Endodermal cell (in vitro differentiated cells): ENCODE measurements at regions not wholly inside any gene's neighbourhood (a gene's known extent, or its start where the extent isn't known, plus 50 kb on each side); places are given as distances from the start of the nearest gene placed in this dataset.

ENCODE experiments used
- DNase-seq: peaks from one replicate; pipeline ENCODE4 v3.0.0-alpha.2; 2017
- H3K27ac ChIP-seq: 2 replicates; pipeline ENCODE4 v1.5.1; 2013; ENCODE audit warnings: mild to moderate bottlenecking, low read depth, low read length, moderate library complexity
- H3K27me3 ChIP-seq: 2 replicates; pipeline ENCODE4 v1.6.1; 2013; ENCODE audit warnings: mild to moderate bottlenecking, low read length, moderate library complexity; ENCODE audit not compliant: insufficient read depth, control insufficient read depth, poor library complexity, severe bottlenecking
- H3K36me3 ChIP-seq: 2 replicates; pipeline ENCODE4 v1.7.0; 2013; ENCODE audit warnings: mild to moderate bottlenecking, low read length, moderate library complexity; ENCODE audit not compliant: control insufficient read depth, insufficient read depth
- H3K4me1 ChIP-seq: one replicate; pipeline ENCODE4 v1.7.0; 2013; ENCODE audit warnings: low read length; ENCODE audit not compliant: control insufficient read depth, insufficient read depth
- H3K4me3 ChIP-seq: 2 replicates; pipeline ENCODE4 v1.5.1; 2013; ENCODE audit warnings: mild to moderate bottlenecking, low read length, moderate library complexity
- H3K9ac ChIP-seq: 2 replicates; pipeline ENCODE4 v1.6.1; 2013; ENCODE audit warnings: mild to moderate bottlenecking, low read length, moderate library complexity; ENCODE audit not compliant: poor library complexity, severe bottlenecking; ENCODE audit errors: extremely low read depth
- H3K9me3 ChIP-seq: 2 replicates; pipeline ENCODE4 v1.6.1; 2013; ENCODE audit warnings: mild to moderate bottlenecking, low read length, moderate library complexity; ENCODE audit not compliant: control insufficient read depth
- H3K27ac Mint-ChIP-seq: 2 replicates; pipeline ENCODE4 v1.8.0; 2020; ENCODE audit warnings: mixed read lengths
- H3K27me3 Mint-ChIP-seq: 2 replicates; pipeline ENCODE4 v1.8.0; 2021; ENCODE audit warnings: mild to moderate bottlenecking, mixed read lengths; ENCODE audit not compliant: insufficient read depth
- H3K36me3 Mint-ChIP-seq: 2 replicates; pipeline ENCODE4 v1.8.0; 2020; ENCODE audit warnings: low read depth, mixed read lengths
- H3K4me1 Mint-ChIP-seq: 2 replicates; pipeline ENCODE4 v1.8.0; 2020; ENCODE audit warnings: mixed read lengths
- H3K4me3 Mint-ChIP-seq: 2 replicates; pipeline ENCODE4 v1.8.0; 2020; ENCODE audit warnings: mild to moderate bottlenecking, moderate library complexity, mixed read lengths
- H3K9me3 Mint-ChIP-seq: 2 replicates; pipeline ENCODE4 v1.8.0; 2020; ENCODE audit warnings: mild to moderate bottlenecking, mixed read lengths
- WGBS, 2 experiments: methylation state at CpG; one replicate each; pipeline versions ENCODE4 v1.1.5 to v1.1.7; 2013; ENCODE audit warnings: missing lambda C conversion rate in 2 of 2, mixed read lengths in 1 of 2; ENCODE audit not compliant: insufficient coverage in 1 of 2, insufficient read length in 1 of 2; 5-methylcytosine and 5-hydroxymethylcytosine counted together
- TF ChIP-seq, protein P1 (sequence below): fragments of 200-600 bp; sonication (generic); conservative IDR thresholded peaks from 2 replicates; pipeline ENCODE4 v1.5.0; 2021; ENCODE audit warnings: antibody characterized with exemption, mild to moderate bottlenecking

DNA sequence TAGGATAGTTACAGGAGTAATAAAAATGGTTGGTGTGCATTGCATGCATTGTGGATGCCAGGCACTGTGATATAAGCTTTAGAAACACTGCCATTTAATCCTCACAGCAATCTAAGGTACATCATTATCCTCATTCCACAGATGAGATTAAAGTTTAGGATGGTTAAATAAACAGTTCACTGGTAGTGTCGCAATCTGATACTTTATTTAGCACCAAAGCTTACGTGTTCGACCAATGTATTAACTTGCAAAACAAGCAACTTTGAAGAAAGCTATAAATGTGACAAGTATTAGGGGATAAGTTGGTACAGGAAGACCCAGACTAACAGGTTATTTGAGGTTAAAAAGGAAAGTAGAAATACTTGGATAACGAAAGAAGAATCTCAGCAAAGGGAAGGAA, 150.5 kb upstream of the ZNF385D start:
- Histone ChIP-seq H3K4me1 (no peaks in the 10 kb centered on the region), H3K27me3 (no peaks in the 10 kb centered on the region), H3K9me3 (no peaks in the 10 kb centered on the region), H3K27ac (no peak overlapping the region), H3K36me3 (no peaks in the 10 kb centered on the region), H3K4me3 (no peak overlapping the region), H3K9ac (no peak overlapping the region)
- TF ChIP-seq, protein P1, sequence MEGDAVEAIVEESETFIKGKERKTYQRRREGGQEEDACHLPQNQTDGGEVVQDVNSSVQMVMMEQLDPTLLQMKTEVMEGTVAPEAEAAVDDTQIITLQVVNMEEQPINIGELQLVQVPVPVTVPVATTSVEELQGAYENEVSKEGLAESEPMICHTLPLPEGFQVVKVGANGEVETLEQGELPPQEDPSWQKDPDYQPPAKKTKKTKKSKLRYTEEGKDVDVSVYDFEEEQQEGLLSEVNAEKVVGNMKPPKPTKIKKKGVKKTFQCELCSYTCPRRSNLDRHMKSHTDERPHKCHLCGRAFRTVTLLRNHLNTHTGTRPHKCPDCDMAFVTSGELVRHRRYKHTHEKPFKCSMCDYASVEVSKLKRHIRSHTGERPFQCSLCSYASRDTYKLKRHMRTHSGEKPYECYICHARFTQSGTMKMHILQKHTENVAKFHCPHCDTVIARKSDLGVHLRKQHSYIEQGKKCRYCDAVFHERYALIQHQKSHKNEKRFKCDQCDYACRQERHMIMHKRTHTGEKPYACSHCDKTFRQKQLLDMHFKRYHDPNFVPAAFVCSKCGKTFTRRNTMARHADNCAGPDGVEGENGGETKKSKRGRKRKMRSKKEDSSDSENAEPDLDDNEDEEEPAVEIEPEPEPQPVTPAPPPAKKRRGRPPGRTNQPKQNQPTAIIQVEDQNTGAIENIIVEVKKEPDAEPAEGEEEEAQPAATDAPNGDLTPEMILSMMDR, result no peak
- Mint-ChIP-seq H3K36me3 (no peaks in the 10 kb centered on the region), H3K27me3 (no peaks in the 10 kb centered on the region), H3K9me3 (no peaks in the 10 kb centered on the region), H3K27ac (no peak overlapping the region), H3K4me3 (no peak overlapping the region), H3K4me1 (peaks cover 5% of the 10 kb centered on the region)
- WGBS, 2 experiments, result 91 to 100% methylated on average over 4 of the region's 4 CpGs
- no peak for DNase-seq

DNA sequence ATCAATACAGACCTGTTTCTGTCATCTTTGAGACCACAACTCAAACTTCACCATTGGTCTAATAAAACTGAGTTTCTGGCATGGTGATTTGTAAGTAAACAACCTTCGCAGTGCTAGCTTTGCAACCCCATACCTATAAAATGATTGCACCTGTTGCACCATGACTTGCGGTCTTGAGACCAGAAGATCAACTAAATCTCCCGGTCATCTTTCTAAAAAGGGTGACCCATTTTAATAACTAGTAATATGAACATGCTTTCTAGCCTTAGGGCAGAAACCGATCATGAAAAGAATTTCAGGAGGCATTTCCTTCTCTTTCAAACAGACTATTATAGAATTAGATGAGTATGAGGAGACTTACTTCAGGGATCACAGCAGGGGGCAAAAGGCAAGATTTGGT, 151.9 kb upstream of the ZNF385D start:
- Histone ChIP-seq H3K27ac (no peak overlapping the region), H3K36me3 (no peaks in the 10 kb centered on the region), H3K4me3 (no peak overlapping the region), H3K9me3 (no peaks in the 10 kb centered on the region), H3K4me1 (no peaks in the 10 kb centered on the region), H3K9ac (no peak overlapping the region), H3K27me3 (no peaks in the 10 kb centered on the region)
- 88 to 100% methylated on average over 1 to 4 of the region's 4 CpGs for WGBS, 2 experiments
- peaks cover 5% of the 10 kb centered on the region for H3K4me1 Mint-ChIP-seq
- TF ChIP-seq, protein P1, result no peak
- no peaks in the 10 kb centered on the region for H3K36me3 Mint-ChIP-seq
- no peaks in the 10 kb centered on the region for H3K27me3 Mint-ChIP-seq
- H3K27ac Mint-ChIP-seq, result no peak overlapping the region
- H3K9me3 Mint-ChIP-seq, result no peaks in the 10 kb centered on the region
- no peak for DNase-seq
- no peak overlapping the region for H3K4me3 Mint-ChIP-seq

DNA sequence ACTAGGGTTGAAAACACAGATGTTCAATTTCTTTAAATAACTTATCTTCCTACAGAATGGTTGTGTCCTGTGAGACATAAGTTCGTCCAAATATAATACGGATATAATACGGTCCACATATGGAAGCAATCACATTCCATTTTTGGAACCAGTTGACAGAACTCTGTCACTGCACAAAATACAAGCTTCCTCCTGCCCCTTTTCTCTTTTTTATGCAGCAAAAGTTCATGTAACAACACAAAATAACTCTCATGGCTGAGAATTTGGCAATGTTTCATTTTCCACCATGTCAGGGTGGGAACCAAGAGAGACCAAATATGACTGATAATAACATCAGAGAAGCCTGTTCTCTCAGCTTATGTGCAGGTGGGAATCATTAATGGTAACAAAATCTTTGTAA, 158.1 kb upstream of the ZNF385D start:
- Histone ChIP-seq H3K9ac (no peak overlapping the region), H3K9me3 (no peaks in the 10 kb centered on the region), H3K4me3 (no peak overlapping the region), H3K36me3 (no peaks in the 10 kb centered on the region), H3K4me1 (no peaks in the 10 kb centered on the region), H3K27ac (no peak overlapping the region), H3K27me3 (no peaks in the 10 kb centered on the region)
- TF ChIP-seq, protein P1, result no peak
- H3K27ac Mint-ChIP-seq, result no peak overlapping the region
- no peaks in the 10 kb centered on the region for H3K36me3 Mint-ChIP-seq
- H3K4me1 Mint-ChIP-seq, result no peaks in the 10 kb centered on the region
- H3K9me3 Mint-ChIP-seq, result no peaks in the 10 kb centered on the region
- no peaks in the 10 kb centered on the region for H3K27me3 Mint-ChIP-seq
- WGBS, 2 experiments, result 82 to 94% methylated on average over 2 to 3 of the region's 3 CpGs
- no peak overlapping the region for H3K4me3 Mint-ChIP-seq
- DNase-seq, result no peak
